ENCODE measurements at regions not wholly inside any gene's neighbourhood (a gene's known extent, or its start where the extent isn't known, plus 50 kb on each side); places are given as distances from the start of the nearest gene placed in this dataset.
A peak's percentile ranks its signal among the peaks of the same experiment; 100 is the strongest.

- POLR2A ChIA-PET (ENCODE audit: unreplicated experiment): interaction anchor here (0.6 kb wide), 1 partner anchor 8 kb away, joined by 3 read pairs; no protein-coding TSS in a partner anchor
- peak overlapping the region; percentile 1 for H2BK5ac ChIP-seq (ENCODE audit: low read depth, low read length, poor library complexity, severe bottlenecking)
- TF ChIP-seq CHD1 (IDR thresholded peaks at IDR 0.05; ENCODE audit: low read depth, low read length): no peak
- TF ChIP-seq CEBPB (IDR thresholded peaks at IDR 0.05; ENCODE audit: low read depth, low read length): peak; percentile 70
- TF ChIP-seq BHLHE40 (IDR thresholded peaks at IDR 0.05; ENCODE audit: low read depth, low read length): peak; percentile 55; the same call in 1 of the 2 replicates
- TF ChIP-seq USF2 (IDR thresholded peaks at IDR 0.05; ENCODE audit: low read depth, low read length): peak; percentile 77
- no peak overlapping the region for H2AK9ac ChIP-seq (replicated peaks; ENCODE audit: low read depth, low read length, poor library complexity)
- 0 out of 2 replicates have a peak, but pooled peaks cover 2% of the 10 kb centered on the region for H3K9me3 ChIP-seq (ENCODE audit: control insufficient read depth, insufficient read depth, low read length)
- no peak overlapping the region for H4K91ac ChIP-seq (ENCODE audit: insufficient read depth, low read depth, low read length)
- no peak overlapping the region for H3K9ac ChIP-seq (ENCODE audit: low read depth, low read length)
- H2BK20ac ChIP-seq (ENCODE audit: low read depth, low read length): 0 out of 2 replicates have a peak overlapping the region, but pooled peaks have one; percentile 13
- H3K4me1 ChIP-seq (ENCODE audit: control insufficient read depth, insufficient read depth, low read length): no peaks in the 10 kb centered on the region
- in situ Hi-C loops (cut with MboI; ENCODE audit: low sequenced_read_pairs) (no loop called here), intact Hi-C loops (cut with micrococcal nuclease) (no loop called here), dilution Hi-C loops (cut with HindIII; ENCODE audit: low sequenced_read_pairs, unreplicated experiment) (no loop called here)
- H3K4me2 ChIP-seq (ENCODE audit: low read depth, low read length): no peak overlapping the region
- no peak overlapping the region for H3K4me3 ChIP-seq (ENCODE audit: insufficient read depth, low read depth, low read length)
- no peak overlapping the region for H2BK15ac ChIP-seq (ENCODE audit: low read depth, low read length)
- peak overlapping the region; percentile 38 for H2AFZ ChIP-seq (replicated peaks; ENCODE audit: low read length, poor library complexity)
- H2AK5ac ChIP-seq (ENCODE audit: low read depth, low read length): no peak overlapping the region
- no peaks in the 10 kb centered on the region for H4K20me1 ChIP-seq (ENCODE audit: insufficient read depth, low read length)
- no peaks in the 10 kb centered on the region for H3K9me1 ChIP-seq (ENCODE audit: insufficient read depth, low read length)
- no peak overlapping the region for H3K18ac ChIP-seq (ENCODE audit: low read depth, low read length)
- no peaks in the 10 kb centered on the region for H3K27me3 ChIP-seq (ENCODE audit: control insufficient read depth, insufficient read depth, low read length)
- 0 out of 2 replicates have a peak overlapping the region, but pooled peaks have one; percentile 1 for H2BK120ac ChIP-seq (ENCODE audit: low read depth, low read length)
- H3K27ac ChIP-seq (ENCODE audit: insufficient read depth, low read length): no peak overlapping the region
- peak overlapping the region in 1 of 2 experiments; percentile 0; a peak in 1 of 4 replicates for H4K8ac ChIP-seq (ENCODE audit: low read depth in 2 of 2, low read length in 2 of 2)
- H3K23ac ChIP-seq (ENCODE audit: low read depth, low read length): no peak overlapping the region
- DNase-seq: peak; percentile 98
- no peak overlapping the region for H3K56ac ChIP-seq (ENCODE audit: extremely low read depth, insufficient read depth, low read length)
- BruUV-seq (replicated peaks): no TSS peak
- 20% methylated on average over 1 of the region's 3 CpGs; no CpG with 5 or more reads in 1 of the 2 experiments for WGBS, 2 experiments (ENCODE audit: extremely low coverage in 2 of 2, insufficient read length in 1 of 2)
- H4K5ac ChIP-seq (ENCODE audit: low read depth, low read length): no peak overlapping the region
- no peaks in the 10 kb centered on the region for H3K79me1 ChIP-seq (ENCODE audit: low read depth in 1 of 2, low read length in 2 of 2)
- H3K4ac ChIP-seq (ENCODE audit: low read depth, low read length): peak overlapping the region; percentile 52
- no peaks in the 10 kb centered on the region for H3K36me3 ChIP-seq (ENCODE audit: control insufficient read depth, insufficient read depth, low read length)
- CTCF ChIA-PET: no interaction called here
- no peak overlapping the region for H3K14ac ChIP-seq (replicated peaks; ENCODE audit: low read depth, low read length)
- peak; percentile 85 for ATAC-seq (ENCODE audit: low read depth)
Observed at GRCh38 chr2:166632616-166633015, 138.6 kb upstream of the SCN7A start.
